ENCODE measurements at regions not wholly inside any gene's neighbourhood (a gene's known extent, or its start where the extent isn't known, plus 50 kb on each side); places are given as distances from the start of the nearest gene placed in this dataset.

GRCh38 chr10:36573246-36573645 lies 552.2 kb upstream of the ANKRD30A start:
- TF ChIP-seq CTCF (IDR thresholded peaks at IDR 0.05) (no peak), POLR2A (IDR thresholded peaks at IDR 0.05) (no peak)
